ENCODE measurements at regions not wholly inside any gene's neighbourhood (a gene's known extent, or its start where the extent isn't known, plus 50 kb on each side); places are given as distances from the start of the nearest gene placed in this dataset.

GRCh38 chr6:56807326-56807988 lies 147.4 kb upstream of the BEND6 start:
- Histone ChIP-seq H3K27ac (ENCODE audit: low read length) (no peak overlapping the region), H3K4me1 (ENCODE audit: control insufficient read depth, insufficient read depth, low read length) (0 out of 2 replicates have a peak, but pooled peaks cover 1% of the 10 kb centered on the region), H3K27me3 (ENCODE audit: control insufficient read depth, insufficient read depth, low read length) (no peaks in the 10 kb centered on the region), H3K36me3 (ENCODE audit: control insufficient read depth, insufficient read depth, low read length) (no peaks in the 10 kb centered on the region), H3K9me3 (ENCODE audit: control insufficient read depth, insufficient read depth, low read length) (no peaks in the 10 kb centered on the region), H3K4me3 (ENCODE audit: low read length) (no peak overlapping the region)
- DNase-seq (ENCODE audit: low read depth, low spot score) = no peak
- no CpG with 5 or more reads among the region's 4 CpGs for WGBS (ENCODE audit: insufficient coverage, insufficient read length)

GRCh38 chr6:56806368-56806767 lies 148.5 kb upstream of the BEND6 start:
- H3K4me1 ChIP-seq (ENCODE audit: control insufficient read depth, insufficient read depth, low read length) = 0 out of 2 replicates have a peak, but pooled peaks cover 1% of the 10 kb centered on the region
- no peak for DNase-seq (ENCODE audit: low read depth, low spot score)
- no CpG with 5 or more reads among the region's 1 CpG for WGBS (ENCODE audit: insufficient coverage, insufficient read length)
- H3K9me3 ChIP-seq (ENCODE audit: control insufficient read depth, insufficient read depth, low read length) = no peaks in the 10 kb centered on the region
- no peaks in the 10 kb centered on the region for H3K27me3 ChIP-seq (ENCODE audit: control insufficient read depth, insufficient read depth, low read length)
- H3K27ac ChIP-seq (ENCODE audit: low read length) = no peak overlapping the region
- H3K4me3 ChIP-seq (ENCODE audit: low read length) = no peak overlapping the region
- no peaks in the 10 kb centered on the region for H3K36me3 ChIP-seq (ENCODE audit: control insufficient read depth, insufficient read depth, low read length)

GRCh38 chr6:56804996-56805395 lies 149.9 kb upstream of the BEND6 start:
- Histone ChIP-seq H3K27ac (ENCODE audit: low read length) (no peak overlapping the region), H3K9me3 (ENCODE audit: control insufficient read depth, insufficient read depth, low read length) (no peaks in the 10 kb centered on the region), H3K4me3 (ENCODE audit: low read length) (no peak overlapping the region), H3K36me3 (ENCODE audit: control insufficient read depth, insufficient read depth, low read length) (no peaks in the 10 kb centered on the region), H3K4me1 (ENCODE audit: control insufficient read depth, insufficient read depth, low read length) (0 out of 2 replicates have a peak, but pooled peaks cover 1% of the 10 kb centered on the region), H3K27me3 (ENCODE audit: control insufficient read depth, insufficient read depth, low read length) (no peaks in the 10 kb centered on the region)
- no peak for DNase-seq (ENCODE audit: low read depth, low spot score)
- no CpG with 5 or more reads among the region's 1 CpG for WGBS (ENCODE audit: insufficient coverage, insufficient read length)

- Histone ChIP-seq H3K27me3 (ENCODE audit: control insufficient read depth, insufficient read depth, low read length) (no peaks in the 10 kb centered on the region), H3K9me3 (ENCODE audit: control insufficient read depth, insufficient read depth, low read length) (no peaks in the 10 kb centered on the region), H3K27ac (ENCODE audit: low read length) (no peak overlapping the region), H3K36me3 (ENCODE audit: control insufficient read depth, insufficient read depth, low read length) (no peaks in the 10 kb centered on the region), H3K4me1 (ENCODE audit: control insufficient read depth, insufficient read depth, low read length) (peaks cover 1% of the 10 kb centered on the region; the same call in 1 of the 2 replicates), H3K4me3 (ENCODE audit: low read length) (no peak overlapping the region)
- no peak for DNase-seq (ENCODE audit: low read depth, low spot score)
- WGBS (ENCODE audit: insufficient coverage, insufficient read length) = no CpG with 5 or more reads among the region's 2 CpGs
Observed at GRCh38 chr6:56803594-56803993, 151.3 kb upstream of the BEND6 start.

GRCh38 chr6:56802584-56802983 lies 152.3 kb upstream of the BEND6 start:
- H3K4me1 ChIP-seq (ENCODE audit: control insufficient read depth, insufficient read depth, low read length) = peaks cover 1% of the 10 kb centered on the region; the same call in 1 of the 2 replicates
- no peaks in the 10 kb centered on the region for H3K27me3 ChIP-seq (ENCODE audit: control insufficient read depth, insufficient read depth, low read length)
- no peak for DNase-seq (ENCODE audit: low read depth, low spot score)
- H3K9me3 ChIP-seq (ENCODE audit: control insufficient read depth, insufficient read depth, low read length) = no peaks in the 10 kb centered on the region
- WGBS (ENCODE audit: insufficient coverage, insufficient read length) = no CpG with 5 or more reads among the region's 2 CpGs
- no peak overlapping the region for H3K4me3 ChIP-seq (ENCODE audit: low read length)
- H3K36me3 ChIP-seq (ENCODE audit: control insufficient read depth, insufficient read depth, low read length) = no peaks in the 10 kb centered on the region
- no peak overlapping the region for H3K27ac ChIP-seq (ENCODE audit: low read length)

- H3K27ac ChIP-seq (ENCODE audit: low read length) = no peak overlapping the region
- H3K4me1 ChIP-seq (ENCODE audit: control insufficient read depth, insufficient read depth, low read length) = peaks cover 2% of the 10 kb centered on the region; the same call in 1 of the 2 replicates
- WGBS (ENCODE audit: insufficient coverage, insufficient read length) = no CpG with 5 or more reads among the region's 3 CpGs
- no peaks in the 10 kb centered on the region for H3K27me3 ChIP-seq (ENCODE audit: control insufficient read depth, insufficient read depth, low read length)
- H3K4me3 ChIP-seq (ENCODE audit: low read length) = no peak overlapping the region
- H3K36me3 ChIP-seq (ENCODE audit: control insufficient read depth, insufficient read depth, low read length) = no peaks in the 10 kb centered on the region
- no peak for DNase-seq (ENCODE audit: low read depth, low spot score)
- H3K9me3 ChIP-seq (ENCODE audit: control insufficient read depth, insufficient read depth, low read length) = no peaks in the 10 kb centered on the region
Observed at GRCh38 chr6:56799989-56800388, 154.9 kb upstream of the BEND6 start.

GRCh38 chr6:56798163-56798562 lies 155.5 kb upstream of the DST start:
- H3K36me3 ChIP-seq (ENCODE audit: control insufficient read depth, insufficient read depth, low read length) = no peaks in the 10 kb centered on the region
- no CpG with 5 or more reads among the region's 2 CpGs for WGBS (ENCODE audit: insufficient coverage, insufficient read length)
- no peak overlapping the region for H3K4me3 ChIP-seq (ENCODE audit: low read length)
- H3K27ac ChIP-seq (ENCODE audit: low read length) = no peak overlapping the region
- H3K4me1 ChIP-seq (ENCODE audit: control insufficient read depth, insufficient read depth, low read length) = peaks cover 4% of the 10 kb centered on the region
- H3K9me3 ChIP-seq (ENCODE audit: control insufficient read depth, insufficient read depth, low read length) = no peaks in the 10 kb centered on the region
- no peaks in the 10 kb centered on the region for H3K27me3 ChIP-seq (ENCODE audit: control insufficient read depth, insufficient read depth, low read length)
- DNase-seq (ENCODE audit: low read depth, low spot score) = no peak

- no peak for DNase-seq (ENCODE audit: low read depth, low spot score)
- no CpG with 5 or more reads among the region's 1 CpG for WGBS (ENCODE audit: insufficient coverage, insufficient read length)
- Histone ChIP-seq H3K9me3 (ENCODE audit: control insufficient read depth, insufficient read depth, low read length) (no peaks in the 10 kb centered on the region), H3K36me3 (ENCODE audit: control insufficient read depth, insufficient read depth, low read length) (no peaks in the 10 kb centered on the region), H3K4me1 (ENCODE audit: control insufficient read depth, insufficient read depth, low read length) (peaks cover 4% of the 10 kb centered on the region), H3K4me3 (ENCODE audit: low read length) (no peak overlapping the region), H3K27me3 (ENCODE audit: control insufficient read depth, insufficient read depth, low read length) (no peaks in the 10 kb centered on the region), H3K27ac (ENCODE audit: low read length) (no peak overlapping the region)
Observed at GRCh38 chr6:56796196-56796532, 153.5 kb upstream of the DST start.

- Histone ChIP-seq H3K27ac (ENCODE audit: low read length) (no peak overlapping the region), H3K4me1 (ENCODE audit: control insufficient read depth, insufficient read depth, low read length) (peaks cover 6% of the 10 kb centered on the region)
- no peak for DNase-seq (ENCODE audit: low read depth, low spot score)
Observed at GRCh38 chr6:56795466-56796195, 152.9 kb upstream of the DST start.

GRCh38 chr6:56794421-56794820 lies 151.7 kb upstream of the DST start:
- H3K27ac ChIP-seq (ENCODE audit: low read length) = peak overlapping the region; percentile 60
- H3K9me3 ChIP-seq (ENCODE audit: control insufficient read depth, insufficient read depth, low read length) = no peaks in the 10 kb centered on the region
- DNase-seq (ENCODE audit: low read depth, low spot score) = peak; percentile 16
- H3K4me3 ChIP-seq (ENCODE audit: low read length) = no peak overlapping the region
- H3K36me3 ChIP-seq (ENCODE audit: control insufficient read depth, insufficient read depth, low read length) = no peaks in the 10 kb centered on the region
- H3K4me1 ChIP-seq (ENCODE audit: control insufficient read depth, insufficient read depth, low read length) = peaks cover 6% of the 10 kb centered on the region; the same call in 1 of the 2 replicates
- no peaks in the 10 kb centered on the region for H3K27me3 ChIP-seq (ENCODE audit: control insufficient read depth, insufficient read depth, low read length)

More at GRCh38 chr6:56795466-56796195, 152.9 kb upstream of the DST start:
- Histone ChIP-seq H3K4me3 (ENCODE audit: low read length) (no peak overlapping the region), H3K9me3 (ENCODE audit: control insufficient read depth, insufficient read depth, low read length) (no peaks in the 10 kb centered on the region), H3K27me3 (ENCODE audit: control insufficient read depth, insufficient read depth, low read length) (no peaks in the 10 kb centered on the region), H3K36me3 (ENCODE audit: control insufficient read depth, insufficient read depth, low read length) (no peaks in the 10 kb centered on the region)
- WGBS (ENCODE audit: insufficient coverage, insufficient read length) = no CpG with 5 or more reads among the region's 6 CpGs

All from iPS DF 6.9 (cell line).